Body of pancreas (tissue), 4 donors: ENCODE measurements at regions not wholly inside any gene's neighbourhood (a gene's known extent, or its start where the extent isn't known, plus 50 kb on each side); places are given as distances from the start of the nearest gene placed in this dataset.

ENCODE experiments used
- CTCF ChIP-seq, 7 experiments: fragments of 450-650 bp in 4 of 7; fragments of 200-600 bp in 3 of 7; sonication (generic) in 3 of 7; IDR thresholded peaks; one replicate each; pipeline ENCODE4 v1.5.1; 2016 to 2019; ENCODE audit warnings: antibody characterized with exemption in 7 of 7
- POLR2A ChIP-seq, 3 donors: fragments of 450-650 bp; IDR thresholded peaks; one replicate each; pipeline ENCODE4 v1.6.1; 2016; ENCODE audit warnings: antibody characterized with exemption in 3 of 3, mild to moderate bottlenecking in 2 of 3

- no peak for TF ChIP-seq CTCF (IDR thresholded peaks at IDR 0.05)
- no peak for TF ChIP-seq POLR2A (IDR thresholded peaks at IDR 0.05)
These were observed 99.1 kb downstream of the ZNF608 start for GRCh38 chr5:124647352-124647751.
